Activated naive CD8-positive, alpha-beta T cell (primary cell): ENCODE measurements at regions not wholly inside any gene's neighbourhood (a gene's known extent, or its start where the extent isn't known, plus 50 kb on each side); places are given as distances from the start of the nearest gene placed in this dataset.
"Not testable (repeated sequence)": the region's sequence is repeated elsewhere in the genome, so short reads cannot be mapped to it uniquely, and the experiment has no call there.

Experiments
- H3K27ac Mint-ChIP-seq: one replicate; pipeline ENCODE4 v1.8.0; 2021; ENCODE audit warnings: mixed read lengths
- H3K27me3 Mint-ChIP-seq: one replicate; pipeline ENCODE4 v1.8.0; 2021; ENCODE audit warnings: mixed read lengths
- H3K36me3 Mint-ChIP-seq: one replicate; pipeline ENCODE4 v1.8.0; 2021; ENCODE audit warnings: mixed read lengths
- H3K4me1 Mint-ChIP-seq: one replicate; pipeline ENCODE4 v1.8.0; 2021; ENCODE audit warnings: low read depth, mixed read lengths
- H3K4me3 Mint-ChIP-seq: one replicate; pipeline ENCODE4 v1.8.0; 2021; ENCODE audit warnings: mild to moderate bottlenecking, mixed read lengths
- H3K9me3 Mint-ChIP-seq: one replicate; pipeline ENCODE4 v1.8.0; 2021; ENCODE audit warnings: low read depth, mixed read lengths

- not testable (repeated sequence) for H3K27me3 Mint-ChIP-seq, H3K4me3 Mint-ChIP-seq, H3K27ac Mint-ChIP-seq, H3K36me3 Mint-ChIP-seq, H3K9me3 Mint-ChIP-seq
- peaks cover 15% of the 10 kb centered on the region for H3K4me1 Mint-ChIP-seq
These were observed 64.8 kb downstream of the B4GALT7 start for GRCh38 chr5:177664737-177665136.

GRCh38 chr5:177665172-177665571 lies 65.2 kb downstream of the B4GALT7 start:
- H3K9me3 Mint-ChIP-seq, H3K36me3 Mint-ChIP-seq, H3K27ac Mint-ChIP-seq, H3K27me3 Mint-ChIP-seq, H3K4me3 Mint-ChIP-seq: not testable (repeated sequence)
- peaks cover 15% of the 10 kb centered on the region for H3K4me1 Mint-ChIP-seq

GRCh38 chr5:177665960-177666359 lies 66.0 kb downstream of the B4GALT7 start:
- H3K27me3 Mint-ChIP-seq, H3K9me3 Mint-ChIP-seq, H3K27ac Mint-ChIP-seq, H3K36me3 Mint-ChIP-seq, H3K4me3 Mint-ChIP-seq: not testable (repeated sequence)
- H3K4me1 Mint-ChIP-seq = peaks cover 13% of the 10 kb centered on the region

GRCh38 chr5:177671035-177671754 lies 71.3 kb downstream of the B4GALT7 start:
- not testable (repeated sequence) for H3K4me1 Mint-ChIP-seq, H3K27ac Mint-ChIP-seq, H3K9me3 Mint-ChIP-seq, H3K36me3 Mint-ChIP-seq, H3K27me3 Mint-ChIP-seq
- H3K4me3 Mint-ChIP-seq = peak overlapping the region; percentile 30

- not testable (repeated sequence) for H3K4me1 Mint-ChIP-seq, H3K9me3 Mint-ChIP-seq, H3K36me3 Mint-ChIP-seq, H3K27me3 Mint-ChIP-seq, H3K4me3 Mint-ChIP-seq, H3K27ac Mint-ChIP-seq
These were observed 72.1 kb downstream of the B4GALT7 start for GRCh38 chr5:177671755-177672690.
